ENCODE measurements at regions not wholly inside any gene's neighbourhood (a gene's known extent, or its start where the extent isn't known, plus 50 kb on each side); places are given as distances from the start of the nearest gene placed in this dataset.

DNA sequence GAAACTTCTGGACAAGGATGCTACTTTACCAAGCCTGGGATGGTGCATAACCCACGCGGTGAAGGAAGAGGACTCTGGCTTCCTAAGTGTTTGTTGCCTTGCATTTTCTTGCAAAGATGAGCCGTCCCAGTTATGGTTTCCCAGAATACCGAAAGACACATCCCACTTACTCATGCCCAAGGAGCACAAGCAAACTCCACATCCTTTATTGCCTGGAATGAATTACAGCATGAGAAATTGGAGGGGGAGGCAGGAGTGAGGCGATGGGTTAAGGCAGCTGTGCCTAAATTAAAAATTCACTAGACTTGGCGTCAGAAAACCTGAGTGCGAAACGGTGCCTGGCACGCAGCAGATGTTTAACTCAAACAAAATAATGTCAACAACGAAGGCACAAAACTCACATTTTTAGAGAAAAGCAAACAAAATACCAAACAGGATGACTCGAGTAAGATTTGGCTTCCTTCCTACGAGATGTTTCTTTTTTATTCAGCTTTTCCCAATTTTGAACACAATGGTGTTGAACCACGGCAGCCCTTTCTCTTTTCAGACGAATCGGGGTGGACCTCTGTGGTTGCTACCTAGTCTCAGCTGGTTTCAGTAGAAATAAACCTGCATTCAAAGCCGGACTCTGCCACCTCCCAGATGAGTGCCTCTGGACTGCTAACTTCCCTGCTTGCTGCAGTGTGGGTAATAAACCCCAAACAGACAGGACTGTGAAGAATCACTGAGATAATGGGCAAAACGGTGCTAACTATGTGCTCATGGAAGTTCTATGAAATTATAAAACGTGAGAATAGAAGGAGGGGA lies 100.3 kb upstream of the NCK2 start:
- ATAC-seq: no peak
- Mint-ChIP-seq H3K4me1 (ENCODE audit: low read depth) (no peaks in the 10 kb centered on the region), H3K27me3 (ENCODE audit: low read depth) (peaks cover 3% of the 10 kb centered on the region), H3K9me3 (peaks cover 6% of the 10 kb centered on the region), H3K36me3 (ENCODE audit: insufficient read depth) (no peaks in the 10 kb centered on the region), H3K4me3 (no peak overlapping the region)
- no peak for DNase-seq

DNA sequence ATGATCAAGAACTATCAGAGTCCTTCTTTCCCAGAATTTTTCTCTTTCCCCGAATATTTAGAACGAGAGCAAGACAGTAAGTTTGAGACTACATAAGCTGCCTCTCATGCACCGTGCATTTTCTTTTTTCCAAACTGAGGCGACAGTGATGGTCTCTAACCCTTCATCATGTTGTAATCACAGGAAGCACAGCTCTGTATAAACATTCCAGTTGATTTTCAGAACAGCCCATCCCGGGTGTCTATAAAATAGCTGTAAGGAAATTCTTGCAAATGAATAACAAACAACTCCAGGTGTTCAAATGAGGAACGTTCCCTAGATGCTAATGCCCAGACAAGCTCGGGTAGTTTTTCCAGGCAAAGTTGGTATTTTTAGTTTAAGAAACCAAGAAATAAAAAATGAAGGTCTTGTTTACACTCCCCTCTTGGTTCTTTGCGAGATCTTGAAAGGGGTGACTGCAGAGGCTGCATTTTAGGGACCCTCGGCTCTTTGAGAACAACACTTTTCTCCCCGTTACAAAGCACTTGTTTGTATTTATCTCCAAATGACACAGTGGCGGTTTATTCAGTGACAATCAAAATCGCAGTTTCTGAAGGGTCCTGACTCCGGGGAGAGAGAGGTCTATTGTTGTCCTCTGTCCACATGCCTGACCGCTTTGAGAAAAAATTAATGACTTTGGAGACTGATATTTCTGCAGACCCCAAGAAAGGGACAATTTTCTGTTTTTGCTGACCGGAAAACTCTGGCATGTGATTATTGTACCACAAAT lies 101.1 kb upstream of the NCK2 start:
- H3K27me3 Mint-ChIP-seq (ENCODE audit: low read depth): no peaks in the 10 kb centered on the region
- no peaks in the 10 kb centered on the region for H3K9me3 Mint-ChIP-seq
- H3K4me3 Mint-ChIP-seq: no peak overlapping the region
- ATAC-seq (no peak), DNase-seq (no peak)
- H3K4me1 Mint-ChIP-seq (ENCODE audit: low read depth): no peaks in the 10 kb centered on the region
- H3K36me3 Mint-ChIP-seq (ENCODE audit: insufficient read depth): no peaks in the 10 kb centered on the region

DNA sequence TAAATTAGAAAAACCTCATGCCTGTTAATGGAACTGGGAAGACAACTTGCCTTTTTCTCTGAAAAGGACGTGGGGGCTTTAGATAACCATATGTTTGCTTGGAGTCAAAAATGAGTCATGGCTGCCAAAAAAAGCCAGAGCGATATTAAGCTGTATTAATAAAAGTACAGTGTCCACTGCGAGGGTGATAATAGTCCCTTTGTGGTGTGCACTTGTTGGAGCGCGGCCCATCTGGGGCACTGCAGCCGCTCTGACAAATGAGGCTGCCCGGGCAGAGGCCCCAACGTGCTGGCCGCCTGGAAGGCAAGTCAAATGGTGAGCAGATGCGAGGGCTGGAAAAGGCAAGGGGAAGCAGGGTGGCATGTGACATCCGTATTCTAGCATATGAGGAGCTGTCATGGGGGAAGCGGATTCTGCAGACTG lies 103.3 kb upstream of the NCK2 start:
- ATAC-seq: no peak
- no peaks in the 10 kb centered on the region for H3K27me3 Mint-ChIP-seq (ENCODE audit: low read depth)
- no peaks in the 10 kb centered on the region for H3K9me3 Mint-ChIP-seq
- no peaks in the 10 kb centered on the region for H3K4me1 Mint-ChIP-seq (ENCODE audit: low read depth)
- DNase-seq: no peak
- no peak overlapping the region for H3K4me3 Mint-ChIP-seq
- no peaks in the 10 kb centered on the region for H3K36me3 Mint-ChIP-seq (ENCODE audit: insufficient read depth)

DNA sequence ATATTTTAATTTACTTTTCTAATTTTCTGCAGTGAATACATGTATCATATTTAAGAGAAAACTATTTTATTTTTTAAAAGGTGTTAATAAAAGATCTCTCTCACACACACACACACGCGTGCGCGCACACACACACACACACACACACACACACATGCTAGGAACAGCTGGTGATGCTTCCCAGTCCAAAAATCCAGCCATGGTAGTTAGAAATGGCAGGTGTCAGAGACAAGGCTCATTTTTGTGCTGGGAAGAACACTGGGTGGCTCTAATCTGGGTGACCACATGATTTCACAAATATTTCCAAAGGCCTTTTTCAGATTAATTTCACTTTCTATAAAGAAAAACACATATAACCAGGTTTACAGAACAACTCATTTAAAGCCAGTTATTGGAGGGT lies 104.5 kb upstream of the NCK2 start:
- ATAC-seq: no peak
- H3K4me3 Mint-ChIP-seq: no peak overlapping the region
- H3K4me1 Mint-ChIP-seq (ENCODE audit: low read depth): no peaks in the 10 kb centered on the region
- H3K9me3 Mint-ChIP-seq: no peaks in the 10 kb centered on the region
- no peaks in the 10 kb centered on the region for H3K36me3 Mint-ChIP-seq (ENCODE audit: insufficient read depth)
- DNase-seq: no peak
- H3K27me3 Mint-ChIP-seq (ENCODE audit: low read depth): no peaks in the 10 kb centered on the region

DNA sequence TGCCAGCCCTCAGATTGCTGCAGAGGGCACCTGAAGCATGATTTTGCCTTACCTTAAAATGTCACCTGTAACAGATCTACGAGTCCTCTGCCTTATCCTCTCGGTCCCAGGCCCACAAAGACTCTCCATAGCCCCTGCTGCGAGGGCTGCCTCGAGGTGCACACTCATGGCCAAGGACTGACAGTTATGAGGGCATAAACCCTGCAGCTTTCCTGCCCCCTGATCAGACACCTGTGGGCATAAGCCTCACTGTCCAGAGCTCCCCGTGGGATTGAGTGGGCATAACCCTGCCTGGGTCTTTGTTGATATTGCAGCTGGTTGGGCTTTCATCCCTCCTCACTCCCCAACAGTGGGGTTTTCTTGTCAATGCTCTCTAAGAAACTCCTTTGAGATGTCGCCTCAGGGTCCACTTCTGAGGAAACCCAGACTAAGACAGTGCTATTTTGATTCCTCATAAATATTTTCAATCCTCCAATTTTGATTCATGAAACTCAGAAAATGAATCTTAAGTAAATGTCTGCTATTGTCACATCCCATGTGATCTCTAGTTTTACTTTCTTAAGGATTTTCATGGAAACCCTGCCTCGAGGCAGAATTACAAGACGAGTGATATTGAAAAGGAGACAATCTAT lies 108.5 kb upstream of the NCK2 start:
- Mint-ChIP-seq H3K27me3 (ENCODE audit: low read depth) (no peaks in the 10 kb centered on the region), H3K36me3 (ENCODE audit: insufficient read depth) (no peaks in the 10 kb centered on the region), H3K4me1 (ENCODE audit: low read depth) (no peaks in the 10 kb centered on the region), H3K9me3 (no peaks in the 10 kb centered on the region), H3K4me3 (no peak overlapping the region)
- DNase-seq (no peak), ATAC-seq (no peak)

DNA sequence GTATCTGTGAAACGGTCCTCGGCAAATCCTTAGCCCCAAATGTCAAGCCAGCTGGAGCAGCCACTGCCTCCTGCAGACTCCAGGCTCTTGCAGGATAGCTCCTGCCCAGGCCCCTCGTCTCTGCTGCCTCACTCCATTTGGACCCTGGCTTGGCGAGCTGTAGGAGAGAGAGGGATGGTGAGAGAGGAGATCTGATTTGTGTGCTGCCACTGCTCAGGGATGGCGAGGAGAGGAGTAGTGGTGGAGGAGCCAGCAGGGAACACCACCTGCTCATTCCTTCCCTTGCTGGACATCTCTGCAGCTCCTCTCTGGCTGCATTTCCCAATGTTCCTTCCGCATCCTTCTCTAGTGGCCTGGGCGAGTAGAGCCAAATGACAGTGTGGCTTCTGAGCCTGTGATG lies 109.1 kb upstream of the NCK2 start:
- Mint-ChIP-seq H3K4me3 (no peak overlapping the region), H3K9me3 (no peaks in the 10 kb centered on the region), H3K27me3 (ENCODE audit: low read depth) (no peaks in the 10 kb centered on the region), H3K36me3 (ENCODE audit: insufficient read depth) (no peaks in the 10 kb centered on the region), H3K4me1 (ENCODE audit: low read depth) (no peaks in the 10 kb centered on the region)
- DNase-seq (no peak), ATAC-seq (no peak)

DNA sequence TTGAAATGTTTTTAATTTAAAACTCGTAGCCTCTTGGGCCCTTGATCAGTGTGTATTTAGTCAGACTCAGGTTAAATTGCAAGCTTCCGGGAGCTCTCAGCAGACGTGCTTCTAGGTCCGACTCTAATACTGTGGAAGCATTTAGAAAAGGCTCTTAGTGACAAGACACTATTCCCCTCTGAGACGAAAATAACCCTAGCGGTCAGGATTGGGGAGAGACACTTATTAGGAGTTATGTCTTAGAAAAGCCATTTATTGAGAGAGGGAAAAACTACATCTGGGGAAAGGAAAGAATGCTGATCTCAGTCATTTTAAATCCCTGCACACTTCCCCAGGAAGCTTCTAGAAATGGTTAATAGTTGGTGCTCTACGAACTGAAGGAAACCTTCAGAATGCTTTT lies 110.5 kb upstream of the NCK2 start:
- Mint-ChIP-seq H3K9me3 (no peaks in the 10 kb centered on the region), H3K4me1 (ENCODE audit: low read depth) (no peaks in the 10 kb centered on the region)

DNA sequence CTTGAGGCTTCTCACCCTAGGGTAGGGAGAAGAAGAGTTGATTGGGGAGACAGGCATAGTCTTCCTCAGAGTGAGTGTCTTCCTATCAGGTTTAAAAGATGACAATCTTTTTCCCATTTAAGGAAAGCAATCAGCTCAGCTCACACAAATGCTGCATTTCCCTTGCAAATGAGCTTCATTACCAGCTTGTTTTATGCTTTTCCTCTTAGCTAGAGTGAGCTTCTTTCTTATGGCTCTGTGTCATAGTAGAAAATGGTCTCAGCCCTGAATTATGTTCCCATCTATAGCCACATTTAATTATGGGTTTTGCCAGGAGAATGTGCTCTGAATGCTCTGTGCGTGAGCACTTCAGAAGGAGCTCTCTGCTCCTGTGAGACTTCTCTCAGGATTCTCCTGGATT lies 112.8 kb upstream of the NCK2 start:
- DNase-seq (no peak), ATAC-seq (no peak)
- Mint-ChIP-seq H3K4me1 (ENCODE audit: low read depth) (no peaks in the 10 kb centered on the region), H3K4me3 (no peak overlapping the region), H3K27me3 (ENCODE audit: low read depth) (no peaks in the 10 kb centered on the region), H3K9me3 (no peaks in the 10 kb centered on the region), H3K36me3 (ENCODE audit: insufficient read depth) (no peaks in the 10 kb centered on the region)

More for the DNA sequence above, 110.5 kb upstream of the NCK2 start:
- ATAC-seq (no peak), DNase-seq (no peak)
- H3K36me3 Mint-ChIP-seq (ENCODE audit: insufficient read depth): no peaks in the 10 kb centered on the region
- H3K4me3 Mint-ChIP-seq: no peak overlapping the region
- H3K27me3 Mint-ChIP-seq (ENCODE audit: low read depth): no peaks in the 10 kb centered on the region

DNA sequence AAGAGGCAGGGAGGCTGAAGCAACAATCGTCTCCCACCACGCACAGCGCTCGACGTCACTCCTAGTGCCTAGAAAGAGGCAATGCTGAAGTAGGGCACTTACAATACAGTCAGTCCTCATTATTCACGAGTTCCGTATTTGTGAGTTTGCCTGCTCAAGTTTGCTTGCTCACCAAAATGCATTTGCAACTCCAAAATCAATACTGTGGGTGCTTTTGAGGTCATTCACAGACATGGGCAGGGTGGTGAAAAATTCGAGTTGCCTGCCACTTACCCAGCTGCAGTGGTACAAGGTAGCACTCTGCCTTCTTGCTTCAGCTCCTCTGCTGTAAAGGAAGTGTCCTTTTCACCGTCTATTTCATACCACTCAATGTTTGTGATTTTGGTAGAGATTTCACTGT lies 113.7 kb upstream of the NCK2 start:
- DNase-seq (no peak), ATAC-seq (no peak)
- Mint-ChIP-seq H3K4me1 (ENCODE audit: low read depth) (no peaks in the 10 kb centered on the region), H3K4me3 (no peak overlapping the region), H3K36me3 (ENCODE audit: insufficient read depth) (no peaks in the 10 kb centered on the region), H3K9me3 (no peaks in the 10 kb centered on the region), H3K27me3 (ENCODE audit: low read depth) (no peaks in the 10 kb centered on the region)

DNA sequence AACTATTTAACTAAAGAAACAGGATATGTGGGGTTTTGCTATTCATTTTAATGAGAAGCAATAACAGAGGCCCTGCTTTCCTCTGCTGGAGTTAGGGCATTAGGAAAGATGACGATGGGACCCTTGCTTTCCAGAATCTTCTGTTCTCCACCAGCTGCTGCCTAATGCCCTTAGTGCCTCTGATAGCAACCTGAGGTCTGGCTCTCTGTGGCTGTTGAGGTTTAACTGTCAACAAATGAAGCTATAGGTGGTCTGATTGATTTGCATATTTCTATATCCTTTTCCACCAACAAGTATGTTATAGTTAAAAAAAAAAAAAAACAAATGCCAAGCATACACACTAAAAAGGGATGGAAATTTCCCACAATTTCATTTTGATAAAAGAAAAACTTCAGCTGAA lies 115.1 kb upstream of the NCK2 start:
- no peak for DNase-seq
- Mint-ChIP-seq H3K36me3 (ENCODE audit: insufficient read depth) (no peaks in the 10 kb centered on the region), H3K4me1 (ENCODE audit: low read depth) (no peaks in the 10 kb centered on the region), H3K4me3 (no peak overlapping the region), H3K27me3 (ENCODE audit: low read depth) (no peaks in the 10 kb centered on the region), H3K9me3 (no peaks in the 10 kb centered on the region)
- no peak for ATAC-seq

DNA sequence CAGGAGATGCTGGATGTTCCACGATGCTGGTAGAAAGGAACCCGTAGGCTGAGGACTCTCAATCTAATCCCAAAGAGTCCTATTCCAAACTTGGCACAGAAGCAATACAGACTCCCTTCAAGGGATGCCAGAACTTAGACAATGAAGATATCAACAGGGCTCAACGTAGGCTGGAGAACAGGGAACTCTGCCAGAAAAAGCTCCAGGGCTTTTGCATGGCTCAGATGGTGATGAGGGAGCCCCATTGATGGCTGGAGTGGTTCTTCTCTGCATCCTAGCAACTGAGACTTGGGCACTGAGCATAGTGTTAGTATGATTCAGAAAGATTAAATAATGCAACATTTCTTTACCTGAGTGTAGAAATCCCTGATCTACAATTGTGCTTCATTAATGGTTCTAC lies 117.2 kb upstream of the NCK2 start:
- no peaks in the 10 kb centered on the region for H3K4me1 Mint-ChIP-seq (ENCODE audit: low read depth)
- ATAC-seq (no peak), DNase-seq (no peak)
- no peaks in the 10 kb centered on the region for H3K9me3 Mint-ChIP-seq
- peaks cover 2% of the 10 kb centered on the region for H3K27me3 Mint-ChIP-seq (ENCODE audit: low read depth)
- no peak overlapping the region for H3K4me3 Mint-ChIP-seq
- no peaks in the 10 kb centered on the region for H3K36me3 Mint-ChIP-seq (ENCODE audit: insufficient read depth)

DNA sequence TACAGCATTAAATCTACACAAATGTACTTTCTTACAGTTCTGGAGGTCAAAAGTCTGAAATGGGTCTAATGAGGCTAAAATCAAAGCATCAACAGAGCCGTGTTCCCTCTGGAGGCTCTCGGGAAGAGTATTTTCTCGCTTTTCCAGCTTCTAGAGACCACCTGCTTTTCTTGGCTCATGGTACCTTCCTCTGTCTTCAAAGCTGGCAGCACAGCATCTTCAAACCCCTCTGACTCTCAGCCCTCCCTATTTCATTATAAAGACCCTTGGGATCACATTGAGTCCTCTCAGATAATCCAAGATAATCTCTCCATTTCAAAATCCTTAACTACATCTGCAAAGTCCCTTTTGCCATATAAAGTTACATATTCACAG lies 117.8 kb upstream of the NCK2 start:
- Mint-ChIP-seq H3K36me3 (ENCODE audit: insufficient read depth) (no peaks in the 10 kb centered on the region), H3K27me3 (ENCODE audit: low read depth) (peaks cover 4% of the 10 kb centered on the region), H3K9me3 (no peaks in the 10 kb centered on the region), H3K4me3 (no peak overlapping the region), H3K4me1 (ENCODE audit: low read depth) (no peaks in the 10 kb centered on the region)
- DNase-seq (no peak), ATAC-seq (no peak)

DNA sequence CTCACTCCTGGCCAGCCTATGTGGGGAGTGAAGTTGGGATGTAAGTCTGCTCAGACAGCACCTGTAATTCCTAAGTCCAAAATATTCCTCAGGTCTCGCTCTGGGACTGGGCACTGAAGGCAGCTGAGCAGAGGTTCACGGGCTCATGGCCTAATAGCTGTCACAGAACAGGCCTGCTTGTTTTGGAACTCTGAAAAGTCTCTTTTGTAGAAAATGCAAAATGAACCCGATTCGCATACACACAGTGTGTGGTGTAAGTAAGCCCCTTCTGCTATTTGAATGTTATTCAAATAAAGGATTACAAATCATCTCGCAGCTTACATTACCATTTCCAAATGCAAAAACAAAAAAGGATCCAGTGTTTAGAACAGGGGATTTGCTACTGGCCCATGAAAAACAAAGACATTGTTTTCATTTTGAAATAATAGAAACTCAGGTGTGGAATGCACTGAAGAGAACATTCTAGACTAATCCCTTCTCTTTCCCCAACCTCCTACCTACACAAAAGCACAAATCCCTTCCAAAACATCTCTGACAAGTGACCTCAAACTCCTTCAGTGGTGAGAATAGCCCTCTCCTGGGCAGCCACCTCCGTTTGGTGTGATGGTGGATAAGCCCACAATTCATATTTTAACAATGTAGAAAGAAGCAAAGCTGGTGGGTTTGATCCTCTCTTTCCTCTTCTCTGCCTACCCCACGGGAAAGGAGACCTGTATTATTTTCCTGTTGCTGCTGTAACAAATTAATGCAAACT lies 118.3 kb upstream of the NCK2 start:
- Mint-ChIP-seq H3K9me3 (no peaks in the 10 kb centered on the region), H3K4me3 (no peak overlapping the region), H3K27me3 (ENCODE audit: low read depth) (peaks cover 4% of the 10 kb centered on the region), H3K4me1 (ENCODE audit: low read depth) (no peaks in the 10 kb centered on the region), H3K36me3 (ENCODE audit: insufficient read depth) (no peaks in the 10 kb centered on the region)
- ATAC-seq: no peak
- no peak for DNase-seq

DNA sequence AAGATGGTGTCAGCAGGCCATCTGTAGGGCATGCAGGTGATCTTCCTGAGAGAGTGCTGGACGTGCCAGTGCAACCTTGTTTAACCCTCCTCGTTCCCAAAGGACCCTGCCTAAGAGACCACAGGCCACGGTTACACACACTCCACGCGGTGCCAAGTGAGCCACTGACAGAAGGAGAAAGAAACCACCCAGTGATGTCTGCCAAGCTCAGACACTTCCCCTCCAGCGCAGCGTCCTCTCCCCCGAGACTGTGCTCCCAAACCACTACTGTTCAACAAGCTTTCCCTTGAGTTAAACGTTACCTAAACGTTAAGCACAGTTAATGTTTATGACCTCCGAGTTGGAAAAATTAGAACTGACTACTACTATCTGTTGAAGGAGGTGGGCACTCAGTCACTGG lies 119.1 kb upstream of the NCK2 start:
- Mint-ChIP-seq H3K9me3 (no peaks in the 10 kb centered on the region), H3K27me3 (ENCODE audit: low read depth) (peaks cover 7% of the 10 kb centered on the region), H3K4me3 (no peak overlapping the region), H3K4me1 (ENCODE audit: low read depth) (no peaks in the 10 kb centered on the region), H3K36me3 (ENCODE audit: insufficient read depth) (no peaks in the 10 kb centered on the region)
- no peak for DNase-seq
- ATAC-seq: no peak

Measured in activated T-cell treated with anti-CD3 and anti-CD28 coated beads, Interleukin-2, amount 50 U/mL, for 4 hours (primary cell).